ENCODE measurements at regions not wholly inside any gene's neighbourhood (a gene's known extent, or its start where the extent isn't known, plus 50 kb on each side); places are given as distances from the start of the nearest gene placed in this dataset.

DNA sequence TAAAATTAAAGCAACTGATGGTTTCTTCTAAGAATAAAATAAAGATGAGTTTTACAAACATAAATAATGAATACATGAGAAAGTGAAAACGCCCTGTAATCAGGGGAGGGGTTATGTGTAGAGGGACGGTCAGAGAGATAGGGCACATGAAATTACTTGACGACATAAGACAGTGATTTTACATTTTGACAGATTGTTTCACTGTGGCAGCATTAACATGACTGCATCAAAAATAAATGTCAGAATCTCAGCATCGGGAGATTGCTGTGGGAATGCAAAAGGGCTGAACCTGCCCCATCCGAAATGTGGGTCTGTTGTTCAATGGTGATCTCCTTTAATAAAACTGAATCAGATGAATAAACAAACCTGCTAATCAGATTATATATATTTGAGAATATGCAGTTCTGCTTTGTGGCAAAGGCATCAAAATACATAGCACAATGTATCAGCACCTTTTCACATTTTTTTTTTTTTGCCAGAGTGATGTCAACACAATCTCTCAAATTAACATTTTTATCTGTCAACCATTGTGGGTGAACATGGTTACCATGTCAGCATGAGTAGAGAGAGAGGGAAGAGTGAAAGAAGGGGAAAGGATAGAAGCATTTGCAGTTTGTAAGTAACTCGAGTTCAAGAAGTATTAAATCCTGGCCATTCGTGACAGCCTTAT lies 177.1 kb upstream of the MAN1A1 start:
- no peak overlapping the region for H3K27ac ChIP-seq (replicated peaks)

DNA sequence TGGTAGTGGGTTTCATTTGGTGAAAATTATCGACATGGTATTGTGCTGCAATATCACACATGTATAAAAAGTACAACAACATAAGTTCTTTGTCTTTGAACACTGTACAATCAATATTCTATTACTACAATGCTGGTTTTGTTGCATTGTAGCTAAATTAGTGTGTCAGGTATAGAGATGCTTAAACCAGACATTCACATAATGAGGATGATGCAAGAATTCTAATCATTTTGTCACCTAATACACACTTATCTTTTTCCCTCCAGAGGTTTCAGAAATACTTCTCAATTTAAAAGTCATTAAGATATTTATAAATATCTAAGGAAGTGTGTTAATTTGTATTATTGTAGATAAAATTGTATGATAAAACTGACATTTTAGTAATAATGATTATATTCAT lies 174.8 kb upstream of the MAN1A1 start:
- TF ChIP-seq, protein P1, sequence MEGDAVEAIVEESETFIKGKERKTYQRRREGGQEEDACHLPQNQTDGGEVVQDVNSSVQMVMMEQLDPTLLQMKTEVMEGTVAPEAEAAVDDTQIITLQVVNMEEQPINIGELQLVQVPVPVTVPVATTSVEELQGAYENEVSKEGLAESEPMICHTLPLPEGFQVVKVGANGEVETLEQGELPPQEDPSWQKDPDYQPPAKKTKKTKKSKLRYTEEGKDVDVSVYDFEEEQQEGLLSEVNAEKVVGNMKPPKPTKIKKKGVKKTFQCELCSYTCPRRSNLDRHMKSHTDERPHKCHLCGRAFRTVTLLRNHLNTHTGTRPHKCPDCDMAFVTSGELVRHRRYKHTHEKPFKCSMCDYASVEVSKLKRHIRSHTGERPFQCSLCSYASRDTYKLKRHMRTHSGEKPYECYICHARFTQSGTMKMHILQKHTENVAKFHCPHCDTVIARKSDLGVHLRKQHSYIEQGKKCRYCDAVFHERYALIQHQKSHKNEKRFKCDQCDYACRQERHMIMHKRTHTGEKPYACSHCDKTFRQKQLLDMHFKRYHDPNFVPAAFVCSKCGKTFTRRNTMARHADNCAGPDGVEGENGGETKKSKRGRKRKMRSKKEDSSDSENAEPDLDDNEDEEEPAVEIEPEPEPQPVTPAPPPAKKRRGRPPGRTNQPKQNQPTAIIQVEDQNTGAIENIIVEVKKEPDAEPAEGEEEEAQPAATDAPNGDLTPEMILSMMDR (IDR thresholded peaks at IDR 0.05; ENCODE audit: insufficient read depth, low read length): no peak
- no peak for TF ChIP-seq SPI1 (IDR thresholded peaks at IDR 0.05; ENCODE audit: borderline replicate concordance, low read depth)
- no peak for DNase-seq (ENCODE audit: low read depth in 1 of 2, low spot score in 1 of 2)
- H3K27ac ChIP-seq (replicated peaks): no peak overlapping the region
- no peaks in the 10 kb centered on the region for H3K27me3 ChIP-seq (ENCODE audit: insufficient read depth, poor library complexity, severe bottlenecking)
- no peak overlapping the region for H3K4me3 ChIP-seq (replicated peaks; ENCODE audit: insufficient read depth, low read length)

More for the DNA sequence above, 177.1 kb upstream of the MAN1A1 start:
- TF ChIP-seq, protein P1 (IDR thresholded peaks at IDR 0.05; ENCODE audit: insufficient read depth, low read length): no peak
- TF ChIP-seq GABPA (IDR thresholded peaks at IDR 0.05; ENCODE audit: low read depth) (no peak), REST (IDR thresholded peaks at IDR 0.05; ENCODE audit: insufficient replicate concordance, low read depth) (no peak), SPI1 (IDR thresholded peaks at IDR 0.05; ENCODE audit: borderline replicate concordance, low read depth) (no peak), POLR2AphosphoS5 (IDR thresholded peaks at IDR 0.05; ENCODE audit: low read depth) (no peak)
- Histone ChIP-seq H3K4me3 (replicated peaks; ENCODE audit: insufficient read depth, low read length) (no peak overlapping the region), H3K27me3 (ENCODE audit: insufficient read depth, poor library complexity, severe bottlenecking) (no peaks in the 10 kb centered on the region)
- DNase-seq (ENCODE audit: low read depth in 1 of 2, low spot score in 1 of 2): no peak

DNA sequence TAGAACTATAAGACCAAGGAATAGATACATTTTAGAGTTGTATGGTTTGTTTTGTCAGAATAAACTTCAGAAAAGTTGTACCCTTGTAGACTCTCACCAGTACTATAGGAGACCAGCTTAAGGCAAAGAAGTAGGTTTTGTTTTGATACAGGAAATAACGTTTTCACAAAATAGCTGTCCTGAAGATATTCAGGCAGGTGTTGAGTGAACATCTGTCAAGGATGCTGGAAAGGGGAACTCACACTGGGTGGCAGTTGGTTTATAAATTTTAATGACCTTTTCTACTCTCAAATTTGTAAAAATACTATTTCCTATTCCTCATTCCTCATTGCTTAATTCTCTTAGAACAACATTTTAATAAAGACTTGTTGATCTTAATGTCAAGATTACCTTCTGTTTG lies 174.0 kb upstream of the MAN1A1 start:
- no peak for TF ChIP-seq GABPA (IDR thresholded peaks at IDR 0.05; ENCODE audit: low read depth)
- TF ChIP-seq, protein P1 (IDR thresholded peaks at IDR 0.05; ENCODE audit: insufficient read depth, low read length): no peak
- no peak for TF ChIP-seq SPI1 (IDR thresholded peaks at IDR 0.05; ENCODE audit: borderline replicate concordance, low read depth)
- no peak for TF ChIP-seq REST (IDR thresholded peaks at IDR 0.05; ENCODE audit: insufficient replicate concordance, low read depth)
- no peaks in the 10 kb centered on the region for H3K27me3 ChIP-seq (ENCODE audit: insufficient read depth, poor library complexity, severe bottlenecking)
- no peak overlapping the region for H3K27ac ChIP-seq (replicated peaks)
- DNase-seq (ENCODE audit: low read depth in 1 of 2, low spot score in 1 of 2): no peak
- H3K4me3 ChIP-seq (replicated peaks; ENCODE audit: insufficient read depth, low read length): no peak overlapping the region

- H3K27me3 ChIP-seq (ENCODE audit: insufficient read depth, poor library complexity, severe bottlenecking): no peaks in the 10 kb centered on the region
- H3K27ac ChIP-seq (replicated peaks): no peak overlapping the region
- H3K4me3 ChIP-seq (replicated peaks; ENCODE audit: insufficient read depth, low read length): no peak overlapping the region
- DNase-seq (ENCODE audit: low read depth in 1 of 2, low spot score in 1 of 2): no peak
- TF ChIP-seq POLR2AphosphoS5 (IDR thresholded peaks at IDR 0.05; ENCODE audit: low read depth) (no peak), SPI1 (IDR thresholded peaks at IDR 0.05; ENCODE audit: borderline replicate concordance, low read depth) (no peak), GABPA (IDR thresholded peaks at IDR 0.05; ENCODE audit: low read depth) (no peak), REST (IDR thresholded peaks at IDR 0.05; ENCODE audit: insufficient replicate concordance, low read depth) (no peak)
- TF ChIP-seq, protein P1 (IDR thresholded peaks at IDR 0.05; ENCODE audit: insufficient read depth, low read length): no peak
Measured at GRCh38 chr6:119521251-119521650, 171.7 kb upstream of the MAN1A1 start.

Measured in HL-60 (cell line).